ENCODE measurements at regions not wholly inside any gene's neighbourhood (a gene's known extent, or its start where the extent isn't known, plus 50 kb on each side); places are given as distances from the start of the nearest gene placed in this dataset.

- DNase-seq (ENCODE audit: low read depth), result no peak
- no peak overlapping the region for H3K4me3 ChIP-seq (ENCODE audit: control insufficient read depth, low read depth, low read length)
- TF ChIP-seq CTCF (conservative IDR thresholded peaks at IDR 0.05; ENCODE audit: control insufficient read depth, insufficient read depth, low read depth, low read length), result no peak
These were observed 111.5 kb upstream of the CDH4 start for GRCh38 chr20:61140576-61140975.

GRCh38 chr20:61146023-61146422 is 106.0 kb upstream of the CDH4 start:
- no peak for TF ChIP-seq CTCF (conservative IDR thresholded peaks at IDR 0.05; ENCODE audit: control insufficient read depth, insufficient read depth, low read depth, low read length)

GRCh38 chr20:61149636-61150035 is 102.4 kb upstream of the CDH4 start:
- H3K4me3 ChIP-seq (ENCODE audit: control insufficient read depth, low read depth, low read length), result no peak overlapping the region
- no peak for TF ChIP-seq CTCF (conservative IDR thresholded peaks at IDR 0.05; ENCODE audit: control insufficient read depth, insufficient read depth, low read depth, low read length)
- no peak for DNase-seq (ENCODE audit: low read depth)

More at GRCh38 chr20:61146023-61146422, 106.0 kb upstream of the CDH4 start:
- DNase-seq (ENCODE audit: low read depth), result peak; percentile 21
- H3K4me3 ChIP-seq (ENCODE audit: control insufficient read depth, low read depth, low read length), result no peak overlapping the region

- no peak for TF ChIP-seq CTCF (conservative IDR thresholded peaks at IDR 0.05; ENCODE audit: control insufficient read depth, insufficient read depth, low read depth, low read length)
- no peak for DNase-seq (ENCODE audit: low read depth)
- H3K4me3 ChIP-seq (ENCODE audit: control insufficient read depth, low read depth, low read length), result no peak overlapping the region
These were observed 94.8 kb upstream of the CDH4 start for GRCh38 chr20:61157301-61157700.

DNA sequence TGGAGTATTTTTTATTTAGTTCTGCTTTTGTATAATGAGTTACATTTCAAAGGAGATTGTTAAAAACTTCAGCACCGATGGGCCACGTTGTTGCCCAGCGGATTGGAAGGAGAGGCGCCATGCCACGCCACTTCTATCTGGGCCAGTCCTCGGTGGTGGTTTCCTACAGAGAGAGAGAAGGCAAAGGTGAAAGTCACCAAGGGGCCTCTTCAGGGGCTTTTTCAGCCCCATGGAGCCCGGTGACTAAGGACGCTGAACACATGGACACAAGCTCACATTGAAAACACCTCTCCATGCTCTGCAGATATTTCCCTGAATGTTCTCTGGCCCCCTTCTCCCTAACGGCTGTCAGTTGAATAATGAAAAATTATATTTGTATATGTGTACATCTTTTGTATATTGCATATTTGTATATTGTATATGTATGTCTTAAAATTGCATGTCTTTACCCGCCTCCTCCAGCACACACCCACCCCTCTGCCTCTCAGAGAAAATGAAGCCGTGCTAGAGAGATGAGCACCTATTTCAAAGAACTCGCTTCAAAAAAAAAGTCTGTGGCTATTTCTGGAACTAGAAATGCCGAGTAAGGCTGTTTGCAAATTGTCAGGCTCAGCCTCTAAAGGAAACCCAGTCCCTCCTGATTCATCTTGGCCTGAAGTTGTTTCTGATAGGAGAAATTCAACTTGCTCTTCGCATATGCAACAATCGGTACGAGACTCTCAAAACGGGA is 91.9 kb upstream of the CDH4 start:
- H3K4me3 ChIP-seq (ENCODE audit: control insufficient read depth, low read depth, low read length), result no peak overlapping the region
- DNase-seq (ENCODE audit: low read depth), result no peak
- TF ChIP-seq CTCF (conservative IDR thresholded peaks at IDR 0.05; ENCODE audit: control insufficient read depth, insufficient read depth, low read depth, low read length), result no peak

- peak; percentile 41 for DNase-seq (ENCODE audit: low read depth)
- no peak overlapping the region for H3K4me3 ChIP-seq (ENCODE audit: control insufficient read depth, low read depth, low read length)
- peak; percentile 39 for TF ChIP-seq CTCF (conservative IDR thresholded peaks at IDR 0.05; ENCODE audit: control insufficient read depth, insufficient read depth, low read depth, low read length)
These were observed 90.2 kb upstream of the CDH4 start for GRCh38 chr20:61161726-61162390.

Measured in fibroblast of mammary gland (primary cell).